Nucleus accumbens (tissue), 56 donors: ENCODE measurements at regions not wholly inside any gene's neighbourhood (a gene's known extent, or its start where the extent isn't known, plus 50 kb on each side); places are given as distances from the start of the nearest gene placed in this dataset.

ENCODE experiments used
- DNase-seq, 56 donors: peaks; one replicate each; lab custom pipeline; 2025; lab: John Stamatoyannopoulos, UW

DNA sequence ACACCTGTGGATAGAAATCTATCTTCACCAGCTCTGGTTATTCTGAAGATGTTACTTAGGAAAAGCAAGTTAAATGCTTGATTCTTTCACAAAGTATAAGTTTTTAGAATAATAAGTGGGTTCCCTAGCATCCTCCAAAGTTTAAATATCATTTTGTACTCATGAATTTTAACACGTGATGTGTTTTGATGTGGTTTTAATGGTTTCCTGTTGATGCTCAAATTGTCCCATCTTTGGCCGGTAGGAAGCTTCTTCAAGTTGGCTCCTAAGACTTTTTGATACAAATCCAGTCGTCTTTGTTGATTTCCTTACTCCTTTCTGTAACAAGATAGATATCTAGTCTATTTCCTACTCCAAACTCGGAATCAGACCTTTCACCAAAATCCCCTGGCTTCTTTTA lies 94.5 kb upstream of the STXBP5 start:
- DNase-seq: no peak

- no peak for DNase-seq
Observed at GRCh38 chr6:147116056-147116455, 88.2 kb upstream of the STXBP5 start.

DNA sequence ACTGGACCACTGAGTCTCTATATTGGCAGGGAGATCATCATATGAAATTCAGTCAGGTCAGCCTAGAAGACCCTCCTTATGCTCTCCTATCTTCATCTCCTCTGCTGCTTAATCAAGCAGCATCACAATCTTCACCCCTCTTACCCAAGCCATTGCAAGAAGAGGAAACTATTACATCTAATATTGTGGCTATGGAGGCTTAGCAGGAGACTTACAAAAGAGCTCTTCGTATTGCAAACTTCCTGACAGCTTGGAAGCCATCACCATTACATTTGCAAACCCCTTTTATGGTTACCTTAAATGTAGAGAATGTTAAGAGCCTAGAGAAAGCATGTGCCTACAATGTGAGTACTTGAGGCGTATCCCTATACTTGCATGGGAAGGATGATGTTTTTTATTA lies 87.2 kb upstream of the STXBP5 start:
- DNase-seq: no peak

DNA sequence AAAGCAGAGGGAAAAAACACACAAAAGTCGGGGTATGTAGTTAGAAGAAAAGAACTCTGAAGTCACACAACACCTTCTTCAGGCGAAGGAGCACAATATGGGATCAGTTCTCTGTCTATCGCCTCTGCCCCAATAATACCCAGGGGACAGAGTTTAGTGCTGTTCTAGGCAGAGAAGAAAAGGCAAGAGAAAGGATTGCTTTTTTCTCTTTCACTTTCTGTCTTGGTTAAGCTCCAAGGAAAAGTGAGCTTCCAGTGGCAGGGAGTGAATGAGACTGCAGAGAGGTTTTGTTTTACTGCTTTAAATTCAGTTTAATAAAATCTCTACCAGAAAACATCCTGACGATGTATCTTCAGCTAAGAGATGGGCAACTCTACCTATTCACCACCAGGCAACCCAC lies 86.6 kb upstream of the STXBP5 start:
- no peak for DNase-seq

DNA sequence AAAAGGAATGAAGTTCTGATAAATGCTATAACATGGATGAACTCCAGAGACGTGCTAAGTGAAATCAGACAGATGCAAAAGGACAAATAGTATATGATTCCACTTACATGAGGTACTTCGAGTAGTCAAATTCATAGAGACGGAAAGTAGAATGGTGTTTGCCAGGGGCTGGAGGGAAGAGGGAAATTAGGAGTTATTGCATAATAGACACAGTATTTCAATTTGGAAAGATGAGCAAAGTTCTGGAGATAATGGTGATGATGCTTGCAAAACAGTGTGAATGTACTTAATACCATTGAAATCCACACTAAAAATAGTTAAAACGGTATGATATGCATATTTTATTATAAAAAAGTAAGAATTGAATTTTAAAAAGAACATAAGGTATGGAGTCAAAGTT lies 84.9 kb upstream of the STXBP5 start:
- DNase-seq: no peak

- DNase-seq: no peak
Observed at GRCh38 chr6:147122823-147123222, 81.4 kb upstream of the STXBP5 start.

- no peak for DNase-seq
Observed at GRCh38 chr6:147126618-147127022, 77.6 kb upstream of the STXBP5 start.

DNA sequence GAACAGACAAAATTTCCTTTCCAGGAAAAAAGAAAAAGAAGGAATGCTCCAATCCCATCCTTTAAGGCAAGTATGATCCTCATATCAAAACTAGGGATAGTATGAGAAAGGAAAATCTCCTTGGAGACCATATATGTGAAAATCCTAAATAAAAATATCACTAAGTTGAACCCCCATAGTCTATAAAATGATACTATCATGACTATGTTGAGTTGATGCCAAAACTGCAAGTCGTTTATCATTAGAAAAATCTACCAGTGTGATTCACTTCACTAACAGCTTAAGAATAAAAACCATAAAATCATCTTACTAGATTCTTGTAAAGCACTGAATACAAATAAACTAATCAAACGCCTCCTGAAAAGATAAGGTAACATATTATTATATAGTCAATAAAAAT lies 76.6 kb upstream of the STXBP5 start:
- no peak for DNase-seq

DNA sequence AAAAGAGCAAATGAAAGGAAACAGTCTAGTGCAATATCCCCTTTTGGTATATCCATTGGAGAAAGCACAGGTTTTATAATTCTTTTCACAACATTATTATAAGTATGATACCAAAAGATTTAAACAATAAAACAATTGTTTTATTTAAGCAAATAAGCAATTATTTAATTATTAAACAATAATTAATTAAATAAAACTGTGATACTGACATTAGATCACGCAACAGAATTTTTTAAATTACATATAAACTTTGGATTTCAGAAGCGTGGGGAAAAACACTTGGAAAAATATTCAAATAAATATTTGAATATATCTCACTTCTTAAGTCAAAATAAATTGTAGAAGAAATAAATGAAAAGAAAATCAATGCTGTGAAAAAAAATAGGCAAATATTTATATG lies 76.2 kb upstream of the STXBP5 start:
- DNase-seq: no peak

DNA sequence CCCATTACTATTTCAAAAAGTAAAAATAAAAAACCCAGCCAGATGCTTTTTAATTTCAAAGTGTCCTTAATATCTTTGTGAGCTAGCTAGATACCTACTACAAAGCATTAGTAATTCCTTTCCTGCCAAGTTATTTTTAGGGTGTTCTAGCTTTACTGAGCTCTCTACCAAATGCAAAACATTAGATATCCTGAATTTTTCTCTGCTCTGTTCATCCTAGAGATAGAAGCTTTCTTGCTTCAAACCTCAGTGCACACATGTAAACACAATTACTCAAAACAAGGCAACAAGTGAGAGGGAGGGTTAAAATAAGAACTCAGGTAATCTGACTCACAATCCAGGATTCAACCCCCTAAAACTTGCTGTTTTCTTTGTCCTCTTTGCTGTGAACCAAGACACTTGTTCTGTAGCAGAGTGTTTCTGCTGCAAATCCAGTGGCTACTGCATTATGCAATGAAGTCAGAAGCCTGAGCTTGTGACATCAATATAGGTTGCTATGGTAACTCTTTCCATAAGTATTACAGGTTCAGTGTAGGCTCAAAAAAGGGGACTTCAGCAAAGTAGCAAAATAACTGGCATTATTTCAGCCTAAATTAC lies 72.6 kb upstream of the STXBP5 start:
- no peak for DNase-seq

- no peak for DNase-seq
Observed at GRCh38 chr6:147132889-147133288, 71.3 kb upstream of the STXBP5 start.

DNA sequence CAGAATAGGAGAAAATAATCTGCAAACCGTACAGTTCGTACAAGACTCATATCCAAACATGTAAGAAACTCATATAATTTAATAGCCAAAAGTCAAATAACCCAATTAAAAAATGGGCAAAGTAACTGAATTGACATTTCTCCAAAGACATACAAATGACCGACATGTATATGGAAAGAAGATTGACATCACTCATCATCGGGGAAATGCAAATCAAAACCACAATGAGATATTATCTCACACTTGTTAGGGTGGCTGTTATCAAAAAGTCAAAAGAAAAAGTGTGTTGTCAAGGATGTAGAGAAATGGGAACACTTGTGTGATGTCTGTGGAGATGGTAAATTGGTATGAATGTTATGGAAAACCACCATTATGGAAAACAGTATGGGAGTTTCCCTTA lies 70.5 kb upstream of the STXBP5 start:
- DNase-seq: no peak

- DNase-seq: no peak
Observed at GRCh38 chr6:147135211-147135681, 69.0 kb upstream of the STXBP5 start.

- no peak for DNase-seq
Observed at GRCh38 chr6:147136057-147136456, 68.2 kb upstream of the STXBP5 start.

DNA sequence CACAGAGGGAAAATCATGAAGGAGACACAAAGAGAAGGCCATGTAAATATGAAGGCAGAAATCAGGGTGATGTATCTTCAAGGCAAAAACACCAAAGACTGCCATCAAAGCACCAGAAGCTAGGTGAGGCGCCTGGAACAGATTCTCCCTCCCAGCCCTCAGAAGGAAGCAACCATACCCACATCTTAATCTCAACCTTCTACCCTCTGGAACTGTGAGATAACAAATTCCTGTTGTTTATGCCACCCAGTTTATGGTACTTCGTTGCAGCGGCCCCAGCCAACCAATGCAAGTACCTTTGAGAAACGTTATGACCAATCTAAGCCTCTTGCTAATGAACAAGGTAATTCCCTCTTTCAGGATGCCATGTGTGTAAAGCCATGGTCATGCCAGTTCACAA lies 66.2 kb upstream of the STXBP5 start:
- no peak for DNase-seq

DNA sequence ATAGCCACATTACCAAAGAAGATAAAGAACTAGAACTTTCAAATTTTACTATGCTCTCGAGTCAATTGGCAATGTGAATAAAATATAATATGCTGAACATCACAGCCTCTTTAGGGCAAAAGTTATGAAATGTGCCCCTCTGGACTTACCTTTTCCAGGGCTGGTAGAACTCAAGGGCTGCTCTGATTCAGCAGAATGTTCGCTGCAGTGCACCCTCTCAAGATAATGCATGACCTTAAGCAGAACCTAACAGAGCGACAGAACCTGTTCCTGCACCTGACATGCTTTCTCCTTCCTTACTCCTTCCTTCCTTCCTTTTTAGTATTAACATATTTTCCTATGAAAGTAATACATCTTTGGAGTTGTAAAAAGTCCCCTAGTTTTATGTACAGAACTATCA lies 65.4 kb upstream of the STXBP5 start:
- no peak for DNase-seq

- no peak for DNase-seq
Observed at GRCh38 chr6:147141711-147142308, 62.4 kb upstream of the STXBP5 start.

GRCh38 chr6:147142684-147143245 lies 61.5 kb upstream of the STXBP5 start:
- DNase-seq: no peak

DNA sequence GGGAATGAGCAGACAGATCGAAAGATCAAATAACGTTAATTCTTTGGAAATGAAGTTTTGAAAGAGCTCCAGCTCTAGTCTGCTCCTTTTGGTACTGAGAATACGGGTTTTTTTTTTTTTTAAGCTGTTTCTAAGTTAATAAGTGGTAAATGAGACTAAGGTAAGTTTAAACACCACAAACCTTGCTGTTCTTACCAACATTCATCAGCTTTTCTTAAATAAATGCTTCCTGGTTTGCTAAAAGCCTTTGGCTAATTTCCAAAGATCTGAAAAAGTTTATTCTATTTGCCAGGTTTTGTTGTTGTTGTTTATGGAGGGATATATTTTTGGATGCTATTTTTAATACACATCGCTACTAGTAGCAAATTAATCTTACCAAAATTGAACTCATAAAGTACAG lies 55.1 kb upstream of the STXBP5 start:
- no peak for DNase-seq

DNA sequence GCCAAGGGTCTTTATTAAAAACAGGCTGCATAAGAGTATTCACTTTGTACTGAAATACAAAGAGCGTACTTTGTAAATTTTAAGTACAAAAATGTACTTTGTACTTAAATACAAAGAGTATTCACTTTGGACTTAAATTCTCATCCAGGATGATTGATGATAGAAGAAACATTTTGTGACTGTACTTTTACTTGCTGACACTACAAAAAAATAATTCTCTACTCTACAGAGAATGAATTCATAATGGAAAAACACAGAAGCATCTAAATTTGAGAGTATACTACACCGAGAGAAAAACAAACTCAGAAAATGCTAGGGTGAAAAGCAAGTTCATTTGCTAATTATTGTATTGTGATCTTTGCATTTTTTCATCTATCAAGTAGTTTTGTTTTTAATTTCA lies 54.4 kb upstream of the STXBP5 start:
- DNase-seq: no peak

DNA sequence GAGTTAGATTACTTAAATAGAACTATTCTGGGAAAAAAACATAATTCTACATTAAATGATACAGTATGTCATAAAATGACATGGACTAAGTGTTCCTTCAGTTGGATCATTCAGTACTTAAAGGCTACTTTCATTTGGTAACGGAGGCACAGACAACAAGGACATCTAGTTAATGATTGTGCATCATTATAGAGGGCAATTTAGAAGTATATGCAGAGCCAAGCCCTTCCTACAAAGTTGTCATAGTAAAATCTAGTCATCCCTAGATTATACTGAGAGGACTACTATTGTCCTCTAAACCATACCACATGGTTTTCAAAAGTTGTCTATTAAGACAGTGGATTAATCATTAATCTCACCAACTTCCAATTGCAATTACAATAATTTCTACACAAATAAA lies 53.9 kb upstream of the STXBP5 start:
- no peak for DNase-seq
